Keratinocyte (primary cell): ENCODE measurements at regions not wholly inside any gene's neighbourhood (a gene's known extent, or its start where the extent isn't known, plus 50 kb on each side); places are given as distances from the start of the nearest gene placed in this dataset.

Experiments
- DNase-seq: peaks from one replicate; pipeline ENCODE4 v3.0.0-alpha.2; 2011; ENCODE audit warnings: low read depth, missing footprints, low spot score
- FAIRE-seq: peaks from 2 replicates; lab custom pipeline; 2011; peaks lifted over from hg19 to GRCh38; lab: Jason Lieb, UNC
- H2AFZ ChIP-seq: 2 replicates; pipeline ENCODE4 v1.6.0; 2012; ENCODE audit warnings: low read length, control low read depth, inconsistent platforms; ENCODE audit not compliant: control insufficient read depth
- H3K27ac ChIP-seq: 2 replicates; pipeline ENCODE4 v1.5.1; 2011; ENCODE audit warnings: low read length; ENCODE audit not compliant: control insufficient read depth, insufficient read depth
- H3K27me3 ChIP-seq: 3 replicates; pipeline ENCODE4 v1.6.0; 2011; ENCODE audit warnings: low read length; ENCODE audit not compliant: control insufficient read depth, insufficient read depth; ENCODE audit errors: extremely low read depth
- H3K36me3 ChIP-seq, 2 experiments: 2 replicates in 1 of 2; 3 replicates in 1 of 2; pipeline ENCODE4 v1.5.1; 2011; ENCODE audit warnings: low read length in 2 of 2, mild to moderate bottlenecking in 1 of 2; ENCODE audit not compliant: control insufficient read depth in 2 of 2, insufficient read depth in 2 of 2; ENCODE audit errors: extremely low read depth in 1 of 2
- H3K4me1 ChIP-seq: 3 replicates; pipeline ENCODE4 v1.5.1; 2011; ENCODE audit warnings: low read length; ENCODE audit not compliant: control insufficient read depth, insufficient read depth; ENCODE audit errors: extremely low read depth
- H3K4me2 ChIP-seq: 3 replicates; pipeline ENCODE4 v1.6.0; 2011; ENCODE audit warnings: low read depth, low read length; ENCODE audit not compliant: control insufficient read depth, insufficient read depth; ENCODE audit errors: extremely low read depth
- H3K4me3 ChIP-seq, 3 experiments: fragments of 200-600 bp in 1 of 3; sonication (generic) in 1 of 3; 2 replicates in 2 of 3; 3 replicates in 1 of 3; pipeline ENCODE4 v1.5.1; 2011 to 2016; ENCODE audit warnings: low read length in 3 of 3, mild to moderate bottlenecking in 3 of 3, control low read depth in 2 of 3, inconsistent platforms in 1 of 3, low read depth in 1 of 3, mixed read lengths in 1 of 3, mixed run types in 1 of 3, moderate library complexity in 1 of 3; ENCODE audit not compliant: control insufficient read depth in 2 of 3, insufficient read depth in 2 of 3; ENCODE audit errors: extremely low read depth in 1 of 3
- H3K79me2 ChIP-seq: 2 replicates; pipeline ENCODE4 v1.6.0; 2012; ENCODE audit warnings: low read length; ENCODE audit not compliant: control insufficient read depth, insufficient read depth
- H3K9ac ChIP-seq: 3 replicates; pipeline ENCODE4 v1.6.0; 2011; ENCODE audit warnings: low read length; ENCODE audit not compliant: control insufficient read depth, insufficient read depth; ENCODE audit errors: extremely low read depth
- H3K9me1 ChIP-seq: 3 replicates; pipeline ENCODE4 v1.6.0; 2011; ENCODE audit warnings: low read length; ENCODE audit not compliant: control insufficient read depth, insufficient read depth; ENCODE audit errors: extremely low read depth
- H3K9me3 ChIP-seq: 2 replicates; pipeline ENCODE4 v1.5.1; 2012; ENCODE audit warnings: low read depth, low read length; ENCODE audit not compliant: control insufficient read depth
- H4K20me1 ChIP-seq: 3 replicates; pipeline ENCODE4 v1.6.0; 2011; ENCODE audit warnings: low read length; ENCODE audit not compliant: control insufficient read depth, insufficient read depth; ENCODE audit errors: extremely low read depth
- CTCF ChIP-seq, 3 experiments: IDR thresholded peaks in 1 of 3; conservative IDR thresholded peaks in 1 of 3; optimal IDR thresholded peaks in 1 of 3; 2 replicates in 2 of 3; 3 replicates in 1 of 3; pipeline versions ENCODE3 to v1.5.1; 2011; ENCODE audit warnings: low read length in 3 of 3, mild to moderate bottlenecking in 3 of 3, moderate library complexity in 2 of 3, control low read depth in 1 of 3, inconsistent platforms in 1 of 3; ENCODE audit not compliant: insufficient read depth in 2 of 3; ENCODE audit errors: extremely low read depth in 1 of 3
- EZH2 ChIP-seq: IDR thresholded peaks from one replicate; pipeline ENCODE4 v1.6.1; 2012; ENCODE audit warnings: inconsistent platforms, mild to moderate bottlenecking, low read length, moderate library complexity
- dilution Hi-C: fragments of 300-500 bp; cut with MboI; formaldehyde crosslinking; loops from one replicate; pipeline ENCODE4 v1.7.0; 2020; ENCODE audit warnings: low sequenced_read_pairs; ENCODE audit not compliant: extremely low pct_ligation_motif_present

GRCh38 chr13:59103004-59103768 lies 1060.5 kb downstream of the DIAPH3 start:
- H3K9me3 ChIP-seq = no peaks in the 10 kb centered on the region
- H2AFZ ChIP-seq = no peak overlapping the region
- FAIRE-seq (no peak), DNase-seq (no peak)
- no peaks in the 10 kb centered on the region for H3K79me2 ChIP-seq
- H3K4me1 ChIP-seq = no peaks in the 10 kb centered on the region
- no peaks in the 10 kb centered on the region for H4K20me1 ChIP-seq
- no peak overlapping the region for H3K4me3 ChIP-seq
- no peak overlapping the region for H3K9ac ChIP-seq
- TF ChIP-seq CTCF (optimal IDR thresholded peaks at IDR 0.05 in 1 of 3, IDR thresholded peaks at IDR 0.05 in 1 of 3, conservative IDR thresholded peaks at IDR 0.05 in 1 of 3; ENCODE audit: extremely low read depth in 1 of 3, insufficient read depth in 2 of 3, low read length in 3 of 3) (no peak), EZH2 (no peak)
- no peaks in the 10 kb centered on the region for H3K9me1 ChIP-seq
- H3K27me3 ChIP-seq = no peaks in the 10 kb centered on the region
- no peaks in the 10 kb centered on the region for H3K36me3 ChIP-seq
- no peak overlapping the region for H3K4me2 ChIP-seq
- H3K27ac ChIP-seq = no peak overlapping the region
- dilution Hi-C loops = no loop called here

GRCh38 chr13:59111751-59112171 lies 1052.0 kb downstream of the DIAPH3 start:
- no peak overlapping the region for H3K9ac ChIP-seq

More at GRCh38 chr13:59111751-59112171, 1052.0 kb downstream of the DIAPH3 start:
- Histone ChIP-seq H3K4me2 (no peak overlapping the region), H3K4me3 (no peak overlapping the region), H3K27ac (no peak overlapping the region), H3K79me2 (no peaks in the 10 kb centered on the region), H3K4me1 (no peaks in the 10 kb centered on the region), H2AFZ (no peak overlapping the region), H4K20me1 (no peaks in the 10 kb centered on the region), H3K27me3 (no peaks in the 10 kb centered on the region), H3K9me3 (no peaks in the 10 kb centered on the region), H3K9me1 (no peaks in the 10 kb centered on the region), H3K36me3 (no peaks in the 10 kb centered on the region)
- DNase-seq (no peak), FAIRE-seq (no peak)
- dilution Hi-C loops = no loop called here
- TF ChIP-seq CTCF (optimal IDR thresholded peaks at IDR 0.05 in 1 of 3, IDR thresholded peaks at IDR 0.05 in 1 of 3, conservative IDR thresholded peaks at IDR 0.05 in 1 of 3; ENCODE audit: extremely low read depth in 1 of 3, insufficient read depth in 2 of 3, low read length in 3 of 3) (no peak), EZH2 (no peak)
